Stimulated activated naive CD8-positive, alpha-beta T cell treated with anti-CD3 and anti-CD28 coated beads, Interleukin-15, Interleukin-2, amounts not matched to agents 100 U/mL and 50 U/mL, for 24 hours (primary cell): ENCODE measurements at regions not wholly inside any gene's neighbourhood (a gene's known extent, or its start where the extent isn't known, plus 50 kb on each side); places are given as distances from the start of the nearest gene placed in this dataset.

Experiments
- ATAC-seq: fragments of 150-1000 bp; cut with Tn5 transposase; one replicate; pipeline ENCODE4 v1.10.0; 2021
- DNase-seq: peaks from one replicate; pipeline ENCODE4 v3.0.0; 2021

- no peak for DNase-seq
- no peak for ATAC-seq
Measured at GRCh38 chr10:113219446-113219845, 269.4 kb downstream of the TCF7L2 start.

GRCh38 chr10:113221756-113222168, 271.7 kb downstream of the TCF7L2 start:
- DNase-seq: no peak
- no peak for ATAC-seq

- DNase-seq: no peak
- no peak for ATAC-seq
Measured at GRCh38 chr10:113222207-113222606, 272.2 kb downstream of the TCF7L2 start.

- ATAC-seq (no peak), DNase-seq (no peak)
Measured at GRCh38 chr10:113225364-113225763, 275.3 kb downstream of the TCF7L2 start.

GRCh38 chr10:113225903-113226302, 275.9 kb downstream of the TCF7L2 start:
- ATAC-seq (no peak), DNase-seq (no peak)

- DNase-seq (peak; percentile 27), ATAC-seq (peak; percentile 93)
Measured at GRCh38 chr10:113226399-113226798, 276.4 kb downstream of the TCF7L2 start.

GRCh38 chr10:113226831-113227445, 276.9 kb downstream of the TCF7L2 start:
- ATAC-seq (no peak), DNase-seq (no peak)

GRCh38 chr10:113228530-113228929, 278.5 kb downstream of the TCF7L2 start:
- no peak for ATAC-seq
- DNase-seq: no peak

GRCh38 chr10:113230011-113230610, 280.1 kb downstream of the TCF7L2 start:
- ATAC-seq (no peak), DNase-seq (no peak)

GRCh38 chr10:113232928-113233511, 283.0 kb downstream of the TCF7L2 start:
- DNase-seq (no peak), ATAC-seq (no peak)

- no peak for DNase-seq
- ATAC-seq: no peak
Measured at GRCh38 chr10:113234481-113234880, 284.4 kb downstream of the TCF7L2 start.

GRCh38 chr10:113235508-113235907, 285.5 kb downstream of the TCF7L2 start:
- ATAC-seq: no peak
- no peak for DNase-seq

GRCh38 chr10:113236998-113237397, 287.0 kb downstream of the TCF7L2 start:
- ATAC-seq (no peak), DNase-seq (no peak)

GRCh38 chr10:113239566-113240350, 289.7 kb downstream of the TCF7L2 start:
- DNase-seq (no peak), ATAC-seq (no peak)

GRCh38 chr10:113240736-113241135, 290.7 kb downstream of the TCF7L2 start:
- no peak for ATAC-seq

GRCh38 chr10:113241599-113242360, 291.7 kb downstream of the TCF7L2 start:
- no peak for DNase-seq

More at GRCh38 chr10:113240736-113241135, 290.7 kb downstream of the TCF7L2 start:
- DNase-seq: no peak

GRCh38 chr10:113243311-113243710, 293.3 kb downstream of the TCF7L2 start:
- ATAC-seq (no peak), DNase-seq (no peak)

More at GRCh38 chr10:113241599-113242360, 291.7 kb downstream of the TCF7L2 start:
- ATAC-seq: no peak

GRCh38 chr10:113244750-113245149, 294.7 kb downstream of the TCF7L2 start:
- no peak for DNase-seq
- no peak for ATAC-seq

- no peak for ATAC-seq
- no peak for DNase-seq
Measured at GRCh38 chr10:113245286-113245685, 295.2 kb downstream of the TCF7L2 start.

GRCh38 chr10:113247050-113247449, 297.0 kb downstream of the TCF7L2 start:
- ATAC-seq (no peak), DNase-seq (no peak)

- no peak for DNase-seq
Measured at GRCh38 chr10:113252650-113253618, 299.9 kb upstream of the HABP2 start.

More at GRCh38 chr10:113252650-113253618, 299.9 kb upstream of the HABP2 start:
- no peak for ATAC-seq
